GM18511 (cell line): ENCODE measurements at regions not wholly inside any gene's neighbourhood (a gene's known extent, or its start where the extent isn't known, plus 50 kb on each side); places are given as distances from the start of the nearest gene placed in this dataset.

Experiments used
- ATAC-seq: cut with Tn5 transposase; IDR thresholded peaks from one replicate; pipeline ENCODE4 v1.9.1; 2021; ENCODE audit warnings: mild to moderate bottlenecking, moderate library complexity; ENCODE audit not compliant: unreplicated experiment

DNA sequence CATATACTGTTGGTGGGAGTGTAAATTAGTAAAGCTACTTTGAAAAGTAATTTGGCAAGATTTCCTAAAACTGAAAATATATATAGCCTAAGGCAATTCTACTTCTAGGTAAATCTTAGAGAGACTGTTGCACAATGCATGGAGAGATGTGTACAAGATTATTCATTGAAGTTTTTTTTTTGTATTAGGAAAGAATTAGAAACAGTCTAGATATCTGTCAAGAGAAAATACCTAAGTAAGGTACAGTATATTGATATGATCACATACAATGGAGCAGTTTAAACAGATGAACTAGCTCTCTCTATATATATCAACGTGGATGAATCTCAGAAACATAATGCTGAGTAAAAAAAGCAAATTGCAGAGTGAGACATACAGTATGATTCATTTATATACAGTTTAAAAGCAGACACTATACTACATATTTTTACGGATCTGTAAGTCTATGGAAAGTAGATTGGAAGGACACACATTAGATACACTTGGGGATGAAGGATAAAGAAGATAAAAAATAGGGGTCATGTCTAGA lies 59.3 kb upstream of the ACVR1 start:
- ATAC-seq, result no peak

- ATAC-seq, result no peak
Measured at GRCh38 chr2:157934684-157935377, 58.7 kb upstream of the ACVR1 start.

GRCh38 chr2:157933160-157933920 lies 57.2 kb upstream of the ACVR1 start:
- no peak for ATAC-seq

DNA sequence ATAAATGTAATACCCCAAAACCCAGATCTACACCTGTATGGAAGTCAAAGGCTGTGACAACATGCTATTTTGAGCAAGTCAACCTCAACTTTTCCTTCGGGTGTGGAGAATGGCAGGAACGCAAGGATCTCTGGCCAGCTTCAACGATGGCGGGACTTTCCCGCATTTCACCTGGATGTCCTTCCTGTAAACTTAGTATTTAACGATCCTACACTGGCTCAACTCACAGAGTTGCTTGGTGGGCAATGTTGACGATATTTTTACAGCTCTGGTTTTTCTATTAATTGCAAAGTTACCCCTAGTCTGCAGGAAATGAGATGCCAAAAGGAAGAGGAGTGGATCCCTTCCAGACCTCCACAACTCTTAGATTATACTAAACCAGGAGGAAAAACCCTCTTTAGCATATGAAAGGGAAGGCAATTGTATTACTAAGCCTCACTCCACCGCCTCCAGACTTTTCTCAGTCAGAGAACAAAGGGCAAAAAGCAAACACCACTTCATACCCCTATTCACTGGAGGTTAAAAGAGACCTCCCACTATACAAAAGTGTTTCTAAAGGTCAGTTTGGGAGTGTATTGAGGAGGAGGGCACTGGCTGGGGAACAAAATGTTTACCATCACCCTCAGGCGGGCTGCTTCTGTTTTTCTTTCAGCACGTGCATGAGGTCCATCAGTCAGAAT lies 56.5 kb upstream of the ACVR1 start:
- no peak for ATAC-seq

DNA sequence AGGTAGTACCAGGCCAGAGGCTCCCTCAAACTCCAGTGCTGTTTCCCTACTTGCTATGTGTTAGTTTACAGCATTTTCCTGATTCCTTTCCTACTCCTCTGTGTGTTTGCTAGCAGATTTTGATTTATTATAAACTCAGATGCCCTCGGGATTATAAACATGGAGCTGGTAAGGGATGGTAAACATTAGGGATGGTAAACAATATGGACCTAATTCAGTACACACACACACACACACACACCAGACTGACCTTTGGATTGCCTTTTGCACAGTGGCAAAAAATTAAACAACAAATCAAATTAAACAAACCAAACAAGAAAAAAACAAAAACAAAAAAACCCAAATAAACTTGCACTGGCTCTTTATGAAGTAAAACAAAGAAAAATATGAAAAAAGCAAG lies 55.4 kb upstream of the ACVR1 start:
- no peak for ATAC-seq

GRCh38 chr2:157930728-157931127 lies 54.6 kb upstream of the ACVR1 start:
- ATAC-seq, result no peak

DNA sequence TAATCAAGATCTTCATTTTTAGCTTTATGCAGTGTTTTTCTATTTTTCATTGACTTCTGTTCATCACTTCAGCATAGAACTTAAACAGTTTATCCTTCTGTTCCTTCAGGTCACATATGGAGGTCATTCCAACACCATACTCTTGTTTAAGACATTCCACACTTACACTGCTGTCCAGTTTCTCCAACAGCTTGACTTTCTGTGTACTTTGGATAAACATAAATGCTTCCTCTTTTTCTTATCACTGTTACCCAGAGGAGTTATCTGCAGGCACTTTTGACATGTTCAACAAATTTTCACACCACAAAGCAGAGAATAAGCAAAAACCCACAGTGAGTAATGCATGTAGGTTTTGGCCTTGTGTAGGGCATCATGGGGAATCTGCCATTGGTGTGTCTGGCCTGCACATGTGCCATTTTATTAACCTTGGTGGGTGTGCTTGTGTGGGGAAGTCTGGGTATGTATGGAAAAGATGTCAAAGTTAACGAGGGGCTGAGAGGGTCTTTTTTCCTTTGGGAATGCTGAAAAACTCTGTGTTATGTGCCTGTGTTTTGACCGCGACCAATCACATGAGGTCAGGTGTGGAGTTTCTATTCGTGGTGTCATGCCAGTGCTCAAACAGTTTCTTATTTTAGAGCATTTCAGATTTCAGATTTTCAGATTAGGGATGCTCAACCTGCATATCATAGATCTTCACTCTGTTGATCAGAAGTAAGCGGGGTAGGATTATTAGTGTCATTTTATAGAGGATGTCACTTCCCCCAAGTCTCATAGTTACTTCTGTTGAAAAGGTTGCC lies 53.9 kb upstream of the ACVR1 start:
- no peak for ATAC-seq

- no peak for ATAC-seq
Measured at GRCh38 chr2:157928372-157928771, 52.2 kb upstream of the ACVR1 start.

GRCh38 chr2:157927155-157927554 lies 51.0 kb upstream of the ACVR1 start:
- ATAC-seq, result no peak
